ENCODE measurements at regions not wholly inside any gene's neighbourhood (a gene's known extent, or its start where the extent isn't known, plus 50 kb on each side); places are given as distances from the start of the nearest gene placed in this dataset.

GRCh38 chr5:109917154-109917546 lies 227.4 kb downstream of the MAN2A1 start:
- no peak for DNase-seq (ENCODE audit: low read depth)

GRCh38 chr5:109917966-109918365 lies 228.2 kb downstream of the MAN2A1 start:
- no peak for DNase-seq (ENCODE audit: low read depth)

GRCh38 chr5:109920736-109921135 lies 231.0 kb downstream of the MAN2A1 start:
- no peak for DNase-seq (ENCODE audit: low read depth)

GRCh38 chr5:109921735-109922380 lies 232.1 kb downstream of the MAN2A1 start:
- peak; percentile 3 for DNase-seq (ENCODE audit: low read depth)

- DNase-seq (ENCODE audit: low read depth), result no peak
These were observed 232.8 kb downstream of the MAN2A1 start for GRCh38 chr5:109922381-109922995.

GRCh38 chr5:109923205-109923604 lies 233.5 kb downstream of the MAN2A1 start:
- DNase-seq (ENCODE audit: low read depth), result no peak

GRCh38 chr5:109924237-109925107 lies 234.7 kb downstream of the MAN2A1 start:
- no peak for DNase-seq (ENCODE audit: low read depth)

GRCh38 chr5:109927639-109928038 lies 237.9 kb downstream of the MAN2A1 start:
- no peak for DNase-seq (ENCODE audit: low read depth)

- no peak for DNase-seq (ENCODE audit: low read depth)
These were observed 238.3 kb downstream of the MAN2A1 start for GRCh38 chr5:109928046-109928445.

GRCh38 chr5:109928811-109929210 lies 239.1 kb downstream of the MAN2A1 start:
- DNase-seq (ENCODE audit: low read depth), result no peak

GRCh38 chr5:109929376-109929775 lies 239.6 kb downstream of the MAN2A1 start:
- no peak for DNase-seq (ENCODE audit: low read depth)

- DNase-seq (ENCODE audit: low read depth), result no peak
These were observed 240.2 kb downstream of the MAN2A1 start for GRCh38 chr5:109929911-109930310.

GRCh38 chr5:109931049-109931780 lies 241.5 kb downstream of the MAN2A1 start:
- DNase-seq (ENCODE audit: low read depth), result no peak

- DNase-seq (ENCODE audit: low read depth), result no peak
These were observed 246.2 kb downstream of the MAN2A1 start for GRCh38 chr5:109935833-109936490.

- DNase-seq (ENCODE audit: low read depth), result no peak
These were observed 247.3 kb downstream of the MAN2A1 start for GRCh38 chr5:109936996-109937395.

- DNase-seq (ENCODE audit: low read depth), result no peak
These were observed 248.2 kb downstream of the MAN2A1 start for GRCh38 chr5:109937951-109938350.

- no peak for DNase-seq (ENCODE audit: low read depth)
These were observed 248.7 kb downstream of the MAN2A1 start for GRCh38 chr5:109938453-109938852.

- DNase-seq (ENCODE audit: low read depth), result no peak
These were observed 249.5 kb downstream of the MAN2A1 start for GRCh38 chr5:109939116-109939682.

- DNase-seq (ENCODE audit: low read depth), result no peak
These were observed 252.9 kb downstream of the MAN2A1 start for GRCh38 chr5:109942646-109943045.

- no peak for DNase-seq (ENCODE audit: low read depth)
These were observed 254.0 kb downstream of the MAN2A1 start for GRCh38 chr5:109943701-109944235.

GRCh38 chr5:109944461-109944860 lies 254.7 kb downstream of the MAN2A1 start:
- no peak for DNase-seq (ENCODE audit: low read depth)
